ENCODE measurements at regions not wholly inside any gene's neighbourhood (a gene's known extent, or its start where the extent isn't known, plus 50 kb on each side); places are given as distances from the start of the nearest gene placed in this dataset.

- DNase-seq (ENCODE audit: low spot score), result no peak
These were observed 199.0 kb upstream of the ZMIZ1 start for GRCh38 chr10:78869508-78870454.

- no peak for DNase-seq (ENCODE audit: low spot score)
These were observed 198.3 kb upstream of the ZMIZ1 start for GRCh38 chr10:78870458-78870857.

- no peak for DNase-seq (ENCODE audit: low spot score)
These were observed 197.0 kb upstream of the ZMIZ1 start for GRCh38 chr10:78871796-78872195.

- DNase-seq (ENCODE audit: low spot score), result no peak
These were observed 195.4 kb upstream of the ZMIZ1 start for GRCh38 chr10:78873413-78873812.

DNA sequence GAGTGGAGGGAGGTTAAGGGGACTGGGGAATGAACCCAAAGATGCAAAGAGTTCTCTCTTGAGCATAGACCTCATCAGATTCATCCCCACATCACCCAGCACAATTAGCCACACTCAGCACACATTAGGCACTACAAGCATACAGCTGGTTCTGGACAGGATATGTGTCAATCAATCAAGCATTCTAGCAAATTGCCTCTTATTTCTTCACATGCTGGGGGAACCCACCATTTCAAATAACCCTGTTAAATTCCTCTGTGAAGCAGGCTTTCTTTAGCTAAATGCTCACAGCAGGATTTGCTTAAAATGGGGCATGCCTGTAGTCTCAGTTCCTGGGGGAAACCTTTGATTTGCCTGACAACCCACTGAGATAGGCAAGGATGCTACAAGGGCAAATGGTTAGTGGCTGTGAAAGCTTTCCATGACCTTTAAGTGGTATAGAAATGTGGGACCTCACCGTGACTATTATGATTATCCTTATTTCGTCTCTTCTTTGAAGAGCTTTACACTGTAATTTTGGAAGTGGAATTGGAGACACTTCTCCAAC is 193.4 kb upstream of the ZMIZ1 start:
- no peak for DNase-seq (ENCODE audit: low spot score)

DNA sequence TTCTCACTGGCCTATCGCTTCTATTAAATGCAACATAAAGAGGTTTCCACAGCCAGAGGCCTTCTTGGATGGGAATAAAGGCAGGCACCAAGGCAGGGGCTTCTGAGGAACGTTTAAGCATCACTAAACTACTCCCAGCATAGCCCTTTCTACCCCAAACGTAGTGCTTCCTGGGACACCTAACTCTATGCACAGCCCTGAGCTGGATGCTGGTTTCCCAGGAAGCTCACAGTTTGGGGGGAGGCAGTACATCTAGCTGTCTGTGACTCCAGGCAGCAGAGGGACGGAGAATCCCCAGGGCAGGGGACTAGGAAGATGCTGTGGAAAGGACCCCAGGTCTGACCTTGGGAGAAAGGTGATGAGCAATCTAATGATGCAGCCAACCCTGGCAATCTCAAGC is 192.8 kb upstream of the ZMIZ1 start:
- no peak for DNase-seq (ENCODE audit: low spot score)

DNA sequence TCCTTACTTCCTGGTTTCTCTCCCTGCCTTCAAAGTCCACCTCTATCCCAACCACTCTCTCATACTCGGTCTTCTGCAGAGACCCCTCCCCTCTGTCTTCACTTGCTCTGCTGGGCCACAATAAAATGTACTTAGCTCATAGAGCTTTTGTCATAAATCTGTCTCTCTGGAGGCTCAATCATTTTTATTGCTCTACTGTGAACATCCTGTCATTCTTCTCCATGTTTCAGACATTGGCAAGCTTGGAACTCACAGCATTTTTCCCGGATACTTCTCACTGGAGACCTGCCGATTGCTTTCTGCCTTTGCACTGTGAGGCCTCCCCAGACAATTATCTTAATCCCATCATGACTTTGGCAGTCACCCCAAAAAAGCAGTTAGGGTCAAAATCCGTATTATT is 192.3 kb upstream of the ZMIZ1 start:
- no peak for DNase-seq (ENCODE audit: low spot score)

DNA sequence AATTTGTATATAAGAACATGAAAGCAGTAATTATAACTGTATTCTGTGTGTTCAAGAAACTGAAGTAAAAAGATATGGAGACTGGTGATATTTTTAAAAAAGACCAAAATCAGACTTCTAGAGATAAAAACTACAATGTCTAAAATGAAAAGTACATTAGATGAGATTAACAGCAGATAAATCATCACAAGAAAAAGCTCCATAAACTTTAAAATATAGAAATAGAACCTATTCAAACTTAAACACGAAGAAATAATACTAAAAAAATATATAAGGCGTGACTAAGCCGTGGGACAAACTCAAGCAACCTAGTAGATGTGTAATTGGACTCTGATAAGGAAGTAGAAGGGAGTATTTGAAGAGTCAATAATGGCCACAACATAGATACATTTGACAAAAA is 189.1 kb upstream of the ZMIZ1 start:
- DNase-seq (ENCODE audit: low spot score), result no peak

- DNase-seq (ENCODE audit: low spot score), result no peak
These were observed 182.6 kb upstream of the ZMIZ1 start for GRCh38 chr10:78886129-78886528.

DNA sequence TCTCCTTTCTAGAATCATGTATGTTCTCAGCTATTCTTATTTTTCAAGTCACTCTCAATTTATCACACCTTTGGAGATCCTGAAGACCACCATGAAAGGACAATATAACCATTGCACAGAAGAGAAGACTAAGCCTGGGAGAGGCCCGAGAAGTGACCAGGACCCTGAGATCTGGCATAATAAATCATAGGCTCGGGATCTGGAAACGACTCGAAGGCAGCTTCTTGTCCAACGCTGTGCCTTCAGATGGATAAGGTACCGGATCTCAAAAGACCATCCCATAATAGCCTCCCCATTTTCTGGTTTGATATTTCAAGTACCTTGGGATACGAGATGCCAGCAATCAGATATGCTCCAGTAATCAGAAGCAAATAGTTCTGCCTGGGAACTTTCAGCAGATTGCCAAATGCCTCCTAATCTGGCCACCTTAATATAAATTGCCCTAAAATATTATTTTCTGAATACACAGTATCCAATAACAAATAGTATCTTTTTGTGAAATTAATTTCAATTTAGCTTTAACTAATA is 179.2 kb upstream of the ZMIZ1 start:
- no peak for DNase-seq (ENCODE audit: low spot score)

- no peak for DNase-seq (ENCODE audit: low spot score)
These were observed 178.3 kb upstream of the ZMIZ1 start for GRCh38 chr10:78890506-78890905.

DNA sequence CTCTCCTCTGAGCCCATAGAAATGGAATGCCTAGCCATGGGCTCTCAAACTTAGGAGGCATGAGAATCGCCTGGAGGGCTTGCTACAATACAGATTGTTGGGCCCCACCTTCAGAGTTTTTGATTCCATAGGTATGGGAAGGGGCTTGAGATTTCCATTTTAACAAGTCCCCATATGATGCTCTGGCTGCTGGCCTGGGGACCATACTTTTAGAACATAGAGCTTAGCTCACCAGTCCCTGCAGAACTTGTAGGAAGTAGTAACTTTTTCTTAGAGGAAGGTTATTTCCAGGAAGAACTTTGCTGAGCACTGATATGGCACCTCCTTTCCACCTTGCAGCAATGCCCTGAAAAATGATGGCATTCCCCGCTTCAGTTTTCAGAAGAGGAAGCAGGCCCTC is 177.0 kb upstream of the ZMIZ1 start:
- DNase-seq (ENCODE audit: low spot score), result no peak

DNA sequence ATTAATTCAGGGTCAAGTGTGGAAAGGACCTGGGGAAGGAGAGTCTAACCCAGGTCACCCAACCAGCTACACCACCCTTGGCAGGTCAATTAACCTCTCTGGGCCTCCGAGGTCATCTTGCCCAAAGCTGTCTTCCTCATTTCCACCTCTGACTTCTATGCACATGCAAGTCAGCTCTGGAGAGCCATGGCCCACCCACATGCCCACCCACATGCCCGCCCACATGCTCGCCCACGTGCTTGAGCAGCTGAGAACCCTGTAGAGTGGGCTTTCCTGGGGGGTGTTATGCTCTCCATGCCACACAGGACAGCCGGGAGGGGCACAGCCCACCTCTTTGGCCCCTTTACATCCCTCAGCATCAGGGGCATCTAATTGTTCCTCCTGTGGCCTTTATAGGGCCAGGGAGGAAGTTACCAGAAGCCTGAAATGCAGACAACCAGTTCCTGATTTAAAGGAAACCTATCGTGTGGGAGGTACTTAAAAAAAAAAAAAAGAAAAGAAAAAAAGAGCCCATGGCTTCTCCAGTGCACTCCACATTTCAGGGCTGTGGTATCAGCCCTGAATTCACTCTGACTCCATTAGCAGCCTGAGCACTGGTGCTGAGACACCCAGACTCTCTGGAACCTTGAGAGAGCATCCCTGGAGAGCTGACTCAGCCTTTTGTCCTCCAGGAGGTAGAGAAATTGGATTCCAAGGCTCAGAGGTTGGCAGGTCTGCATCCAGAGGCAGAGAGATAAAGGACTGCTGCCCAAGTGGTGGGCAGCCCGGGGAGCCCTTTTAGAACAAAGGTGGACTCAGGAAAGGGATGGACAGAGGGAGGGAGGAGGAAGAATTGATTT is 176.2 kb upstream of the ZMIZ1 start:
- DNase-seq (ENCODE audit: low spot score), result peak; percentile 15

- no peak for DNase-seq (ENCODE audit: low spot score)
These were observed 175.5 kb upstream of the ZMIZ1 start for GRCh38 chr10:78893217-78893616.

GRCh38 chr10:78894089-78894840 is 174.5 kb upstream of the ZMIZ1 start:
- no peak for DNase-seq (ENCODE audit: low spot score)

DNA sequence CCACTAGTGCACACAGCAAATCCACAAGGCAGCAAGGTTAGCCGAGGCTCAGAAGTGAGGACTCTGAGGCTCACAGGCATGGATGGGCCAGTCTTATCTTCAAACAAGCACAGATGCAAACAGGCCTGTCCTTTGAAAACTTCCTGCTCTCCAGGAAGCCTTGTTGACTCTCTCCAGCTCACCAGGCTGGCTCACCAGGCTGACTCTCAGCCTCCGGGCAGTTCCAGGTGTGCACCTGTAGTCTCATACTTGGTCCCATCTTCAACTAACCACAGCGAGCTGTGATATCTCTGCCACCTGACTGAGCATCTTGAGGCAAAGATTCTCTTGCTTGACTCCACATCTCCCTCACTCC is 173.9 kb upstream of the ZMIZ1 start:
- DNase-seq (ENCODE audit: low spot score), result no peak

GRCh38 chr10:78895469-78895868 is 173.3 kb upstream of the ZMIZ1 start:
- no peak for DNase-seq (ENCODE audit: low spot score)

DNA sequence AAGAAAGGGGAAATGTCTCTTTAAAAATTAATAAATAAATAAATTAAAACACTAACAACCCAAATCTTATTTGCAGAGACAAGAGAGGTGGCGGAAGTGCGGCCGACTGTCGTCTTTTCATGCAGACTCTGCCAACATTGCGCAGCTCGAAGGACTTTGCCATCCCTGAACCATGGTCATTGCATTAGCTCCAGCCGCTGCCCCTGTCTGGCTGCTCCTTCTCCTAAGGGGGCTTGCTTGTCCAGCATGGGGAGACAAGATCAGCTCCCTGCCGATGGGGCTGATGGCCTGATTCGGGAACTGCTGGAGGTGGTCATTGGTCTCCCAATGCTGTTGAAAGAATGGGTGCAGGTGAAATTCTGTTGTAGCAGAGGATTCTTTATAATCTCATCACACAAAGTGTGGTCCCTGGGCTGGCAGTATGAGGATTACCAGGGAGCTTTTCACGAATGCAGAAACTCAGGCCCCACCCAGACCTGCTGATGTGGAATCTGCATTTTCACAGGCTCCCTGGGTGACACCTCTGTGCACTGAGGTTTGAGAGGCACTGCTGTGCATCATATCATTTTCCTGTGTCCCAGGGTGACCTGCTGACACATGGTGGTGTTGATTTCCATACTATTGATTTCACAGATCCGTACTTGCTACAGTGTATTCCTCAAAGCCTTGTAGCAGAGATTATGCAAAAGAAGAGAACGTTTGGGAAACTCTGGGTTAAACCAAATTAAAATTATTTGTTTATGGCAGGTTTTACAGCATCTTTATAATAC is 172.4 kb upstream of the ZMIZ1 start:
- DNase-seq (ENCODE audit: low spot score), result no peak

- no peak for DNase-seq (ENCODE audit: low spot score)
These were observed 170.2 kb upstream of the ZMIZ1 start for GRCh38 chr10:78898341-78899097.

- no peak for DNase-seq (ENCODE audit: low spot score)
These were observed 169.5 kb upstream of the ZMIZ1 start for GRCh38 chr10:78899098-78899754.

All from A172 (cell line).